HepG2 (cell line): ENCODE measurements at regions not wholly inside any gene's neighbourhood (a gene's known extent, or its start where the extent isn't known, plus 50 kb on each side); places are given as distances from the start of the nearest gene placed in this dataset.

Source experiments
- ATAC-seq: fragments of 200-7000 bp; cut with Tn5 transposase; 3 replicates; pipeline ENCODE4 v1.9.1; 2020; ENCODE audit warnings: mild to moderate bottlenecking, moderate library complexity
- BruUV-seq: library from RNA; stranded (reverse); fragments of 400-500 nt; replicated peaks from 2 replicates; lab custom pipeline; 2021; lab: Mats Ljungman, UMichigan
- CTCF ChIA-PET: fragments of 300-600 bp; formaldehyde crosslinking; extraction: SDS; loops from one replicate; lab custom pipeline; 2021; ENCODE audit warnings: low total read pairs, inconsistent platforms, low intra/inter-chr PET ratio; lab: Yijun Ruan, JAX
- POLR2A ChIA-PET: fragments of 350-600 bp; sonication (Branson Sonifier 250); formaldehyde crosslinking; loops from one replicate; lab custom pipeline; 2020; ENCODE audit warnings: antibody characterized with exemption, inconsistent platforms; lab: Yijun Ruan, JAX
- DNase-seq: peaks from one replicate; pipeline ENCODE4 v3.0.0-alpha.2; 2015; ENCODE audit warnings: low spot score
- FAIRE-seq: peaks from 3 replicates; lab custom pipeline; 2011; peaks lifted over from hg19 to GRCh38; lab: Jason Lieb, UNC
- H2AFZ ChIP-seq: one replicate; pipeline ENCODE4 v1.6.1; 2011; ENCODE audit warnings: low read length, inconsistent platforms
- H3K27ac ChIP-seq: fragments of 300-600 bp; 3 replicates; pipeline ENCODE4 v1.8.0; 2011; ENCODE audit warnings: mixed run types, mild to moderate bottlenecking, mixed read lengths, low read length, inconsistent platforms; ENCODE audit not compliant: insufficient read depth; ENCODE audit errors: extremely low read length
- H3K27me3 ChIP-seq, 2 experiments: fragments of 200-600 bp in 1 of 2; 2 replicates in 1 of 2; 3 replicates in 1 of 2; pipeline versions ENCODE4 v1.6.0 to v1.8.0; 2011; ENCODE audit warnings: low read length in 2 of 2, mild to moderate bottlenecking in 2 of 2, moderate library complexity in 2 of 2, inconsistent platforms in 1 of 2; ENCODE audit not compliant: insufficient read depth in 2 of 2, control insufficient read depth in 1 of 2
- H3K36me3 ChIP-seq, 2 experiments: fragments of 200-600 bp in 1 of 2; replicated peaks in 1 of 2; 2 replicates in 1 of 2; 3 replicates in 1 of 2; pipeline versions ENCODE4 v1.5.1 to v1.8.0; 2011; ENCODE audit warnings: low read length in 2 of 2, inconsistent platforms in 1 of 2; ENCODE audit not compliant: insufficient read depth in 2 of 2, control insufficient read depth in 1 of 2
- H3K4me1 ChIP-seq: 2 replicates; pipeline ENCODE4 v1.5.1; 2012; ENCODE audit warnings: low read length, inconsistent platforms; ENCODE audit not compliant: insufficient read depth
- H3K4me2 ChIP-seq: 2 replicates; pipeline ENCODE4 v1.6.0; 2011; ENCODE audit warnings: low read depth, low read length, inconsistent platforms
- H3K4me3 ChIP-seq, 3 experiments: fragments of 200-600 bp in 1 of 3; sonication (generic), shearing (Covaris generic) in 1 of 3; replicated peaks in 1 of 3; 2 replicates each; pipeline ENCODE4 v1.5.1; 2011 to 2016; ENCODE audit warnings: low read length in 3 of 3, inconsistent platforms in 2 of 3, low read depth in 2 of 3, mild to moderate bottlenecking in 2 of 3, control low read depth in 1 of 3, mixed read lengths in 1 of 3; ENCODE audit not compliant: insufficient read depth in 1 of 3
- H3K79me2 ChIP-seq: one replicate; pipeline ENCODE4 v1.6.1; 2011; ENCODE audit warnings: low read length, inconsistent platforms; ENCODE audit not compliant: insufficient read depth
- H3K9ac ChIP-seq: 2 replicates; pipeline ENCODE4 v1.6.0; 2011; ENCODE audit warnings: mild to moderate bottlenecking, low read depth, low read length, inconsistent platforms; ENCODE audit not compliant: insufficient read depth
- H3K9me3 ChIP-seq: 2 replicates; pipeline ENCODE4 v1.5.1; 2012; ENCODE audit warnings: mild to moderate bottlenecking, low read length
- H4K20me1 ChIP-seq: 2 replicates; pipeline ENCODE4 v1.6.0; 2011; ENCODE audit warnings: inconsistent platforms, mild to moderate bottlenecking, low read length, moderate library complexity; ENCODE audit not compliant: insufficient read depth
- ATF7 ChIP-seq, 2 experiments: fragments of 450-650 bp in 1 of 2; sonication (generic) in 1 of 2; formaldehyde crosslinking in 1 of 2; IDR thresholded peaks; 2 replicates each; pipeline versions ENCODE4 v1.4.0 to v1.6.1; 2016 to 2020; ENCODE audit warnings: antibody characterized with exemption in 1 of 2, mild to moderate bottlenecking in 1 of 2, missing genetic modification reagents in 1 of 2
- EHMT2 ChIP-seq: fragments of 200-600 bp; sonication (generic); IDR thresholded peaks from 2 replicates; pipeline ENCODE4 v1.7.0; 2017; ENCODE audit warnings: antibody characterized with exemption, low read depth, low read length, borderline replicate concordance
- HHEX ChIP-seq: IDR thresholded peaks from 2 replicates; pipeline ENCODE4 v1.6.1; 2016; ENCODE audit warnings: control low read depth
- HOXA3 ChIP-seq: sonication (generic); formaldehyde crosslinking; IDR thresholded peaks from 2 replicates; pipeline ENCODE4 v1.5.0; 2020; ENCODE audit warnings: missing genetic modification reagents
- MIER2 ChIP-seq: IDR thresholded peaks from 2 replicates; pipeline ENCODE4 v1.6.1; 2016; ENCODE audit warnings: missing biosample characterization, missing genetic modification reagents
- NFATC3 ChIP-seq: sonication (generic); formaldehyde crosslinking; IDR thresholded peaks from 2 replicates; pipeline ENCODE4 v1.5.1; 2020; ENCODE audit warnings: mild to moderate bottlenecking, missing genetic modification reagents
- NFYB ChIP-seq: sonication (generic); formaldehyde crosslinking; IDR thresholded peaks from 2 replicates; pipeline ENCODE4 v1.4.0; 2020; ENCODE audit warnings: missing genetic modification reagents
- REST ChIP-seq, 2 experiments: IDR thresholded peaks; 2 replicates each; pipeline ENCODE4 v1.6.1; 2011 to 2012; ENCODE audit warnings: low read length in 2 of 2, borderline replicate concordance in 1 of 2, low read depth in 1 of 2, mild to moderate bottlenecking in 1 of 2, moderate library complexity in 1 of 2
- SRSF9 ChIP-seq: fragments of 200-400 bp; formaldehyde crosslinking; IDR thresholded peaks from 2 replicates; pipeline ENCODE4 v1.6.1; 2018; ENCODE audit warnings: borderline replicate concordance, mild to moderate bottlenecking, low read depth, low read length; ENCODE audit not compliant: insufficient read depth, poor library complexity, severe bottlenecking
- ZNF317 ChIP-seq: sonication (generic); formaldehyde crosslinking; IDR thresholded peaks from 2 replicates; pipeline ENCODE4 v1.5.0; 2020; ENCODE audit warnings: mild to moderate bottlenecking, missing genetic modification reagents
- WGBS: methylation state at CpG from one replicate; pipeline ENCODE4 v1.1.6; 2017; ENCODE audit warnings: low lambda C conversion rate; 5-methylcytosine and 5-hydroxymethylcytosine counted together
- in situ Hi-C: cut with HindIII; loops from 2 replicates; pipeline ENCODE4 v1.10.0; 2017; ENCODE audit warnings: low pct_unique_long_range_greater_than_20kb; ENCODE audit not compliant: extremely low pct_ligation_motif_present
- intact Hi-C: fragments of 100-400 bp; cut with micrococcal nuclease; formaldehyde crosslinking; loops from one replicate; pipeline ENCODE4 v1.10.0; 2022; ENCODE audit not compliant: unreplicated experiment
- TF ChIP-seq, protein P1 (sequence below): sonication (generic); formaldehyde crosslinking; IDR thresholded peaks from 2 replicates; pipeline ENCODE4 v1.8.1; 2023; ENCODE audit warnings: missing genetic modification reagents, inconsistent platforms, borderline replicate concordance

- TF ChIP-seq NFATC3 (CRISPR knock-in tag) (no peak), HHEX (CRISPR knock-in tag) (no peak)
- TF ChIP-seq, protein P1, sequence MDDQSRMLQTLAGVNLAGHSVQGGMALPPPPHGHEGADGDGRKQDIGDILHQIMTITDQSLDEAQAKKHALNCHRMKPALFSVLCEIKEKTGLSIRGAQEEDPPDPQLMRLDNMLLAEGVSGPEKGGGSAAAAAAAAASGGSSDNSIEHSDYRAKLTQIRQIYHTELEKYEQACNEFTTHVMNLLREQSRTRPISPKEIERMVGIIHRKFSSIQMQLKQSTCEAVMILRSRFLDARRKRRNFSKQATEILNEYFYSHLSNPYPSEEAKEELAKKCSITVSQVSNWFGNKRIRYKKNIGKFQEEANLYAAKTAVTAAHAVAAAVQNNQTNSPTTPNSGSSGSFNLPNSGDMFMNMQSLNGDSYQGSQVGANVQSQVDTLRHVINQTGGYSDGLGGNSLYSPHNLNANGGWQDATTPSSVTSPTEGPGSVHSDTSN, result no peak
- TF ChIP-seq, all 625 proteins: peak for 0
These were observed 388.7 kb upstream of the MYT1L start (continued) for GRCh38 chr2:2719781-2720180.

DNA sequence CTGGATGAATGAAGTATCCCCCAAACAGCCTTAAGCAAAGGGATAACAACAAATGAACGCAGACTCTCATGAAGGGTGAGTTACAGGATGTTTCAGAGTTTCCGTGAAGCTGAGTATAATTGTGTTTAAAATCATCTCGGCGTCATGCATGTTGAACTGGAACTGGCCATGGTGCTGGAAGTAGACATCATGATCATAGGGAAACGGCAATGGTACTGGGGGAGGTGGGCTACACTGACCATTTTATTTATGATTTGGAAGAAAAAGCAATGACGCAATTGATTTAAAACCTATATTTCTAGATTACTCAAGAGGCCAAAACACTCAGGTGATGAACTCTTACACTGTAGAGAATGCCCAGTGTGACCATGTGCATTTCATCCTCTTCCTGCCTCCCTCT, 387.9 kb upstream of the MYT1L start:
- 0 out of 2 replicates have a peak, but pooled peaks have one; percentile 41 for TF ChIP-seq ATF7 (IDR thresholded peaks at IDR 0.05)
- no peak for TF ChIP-seq ATF7 (CRISPR knock-in tag; IDR thresholded peaks at IDR 0.05)
- no peak for TF ChIP-seq ZNF317 (CRISPR knock-in tag)
- TF ChIP-seq HOXA3 (CRISPR knock-in tag), result no peak
- TF ChIP-seq REST (IDR thresholded peaks at IDR 0.05; ENCODE audit: borderline replicate concordance in 1 of 2, low read depth in 1 of 2, low read length in 2 of 2), result peak; percentile 50 to 92
- TF ChIP-seq NFYB (CRISPR knock-in tag), result no peak
- peak; percentile 92 for TF ChIP-seq MIER2 (CRISPR knock-in tag)
- peak; percentile 63; the same call in 1 of the 2 replicates for TF ChIP-seq EHMT2
- no peak for TF ChIP-seq SRSF9
- no peak overlapping the region for H3K4me3 ChIP-seq

More for the DNA sequence above, 387.9 kb upstream of the MYT1L start:
- Histone ChIP-seq H3K36me3 (no peaks in the 10 kb centered on the region), H3K9me3 (no peaks in the 10 kb centered on the region), H3K4me2 (no peak overlapping the region), H3K9ac (no peak overlapping the region), H3K4me1 (no peaks in the 10 kb centered on the region), H3K79me2 (no peaks in the 10 kb centered on the region), H3K27me3 (peaks cover 5 to 50% of the 10 kb centered on the region in 2 experiments; a peak in 4 of 5 replicates), H3K27ac (no peak overlapping the region), H4K20me1 (no peaks in the 10 kb centered on the region), H2AFZ (no peak overlapping the region)
- intact Hi-C loops (no loop called here), in situ Hi-C loops (no loop called here)
- no peak for DNase-seq
- no peak for ATAC-seq
- POLR2A ChIA-PET, result no interaction called here
- CTCF ChIA-PET, result no interaction called here
- no TSS peak for BruUV-seq
- no peak for FAIRE-seq
- WGBS, result 12% methylated on average over 6 of the region's 6 CpGs
